Daoy (cell line): ENCODE measurements at regions not wholly inside any gene's neighbourhood (a gene's known extent, or its start where the extent isn't known, plus 50 kb on each side); places are given as distances from the start of the nearest gene placed in this dataset.
"Not testable (repeated sequence)": the region's sequence is repeated elsewhere in the genome, so short reads cannot be mapped to it uniquely, and the experiment has no call there.

ENCODE experiments used
- DNase-seq: peaks from one replicate; pipeline ENCODE4 v3.0.0-alpha.2; 2015; ENCODE audit warnings: low read depth

DNA sequence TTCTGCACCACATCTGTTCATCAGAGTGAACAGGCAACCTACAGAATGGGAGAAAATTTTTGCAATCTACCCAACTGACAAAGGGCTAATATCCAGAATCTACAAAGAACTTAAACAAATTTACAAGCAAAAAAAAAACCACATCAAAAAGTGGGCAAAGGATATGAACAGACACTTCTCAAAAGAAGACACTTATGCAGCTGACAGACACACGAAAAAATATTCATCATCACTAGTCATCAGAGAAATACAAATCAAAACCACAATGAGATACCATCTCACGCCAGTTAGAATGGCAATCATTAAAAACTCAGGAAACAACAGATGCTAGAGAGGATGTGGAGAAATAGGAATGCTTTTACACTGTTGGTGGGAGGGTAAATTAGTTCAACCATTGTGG is 59.1 kb upstream of the UBE2E2 start:
- DNase-seq, result not testable (repeated sequence)

GRCh38 chr3:23146163-23146562 is 57.0 kb upstream of the UBE2E2 start:
- DNase-seq, result no peak

GRCh38 chr3:23152989-23153388 is 50.1 kb upstream of the UBE2E2 start:
- no peak for DNase-seq
